ENCODE measurements at regions not wholly inside any gene's neighbourhood (a gene's known extent, or its start where the extent isn't known, plus 50 kb on each side); places are given as distances from the start of the nearest gene placed in this dataset.

- DNase-seq: no peak
These were observed 198.6 kb upstream of the SALL1 start for GRCh38 chr16:51349626-51350025.

- DNase-seq: no peak
These were observed 192.3 kb upstream of the SALL1 start for GRCh38 chr16:51343411-51343810.

DNA sequence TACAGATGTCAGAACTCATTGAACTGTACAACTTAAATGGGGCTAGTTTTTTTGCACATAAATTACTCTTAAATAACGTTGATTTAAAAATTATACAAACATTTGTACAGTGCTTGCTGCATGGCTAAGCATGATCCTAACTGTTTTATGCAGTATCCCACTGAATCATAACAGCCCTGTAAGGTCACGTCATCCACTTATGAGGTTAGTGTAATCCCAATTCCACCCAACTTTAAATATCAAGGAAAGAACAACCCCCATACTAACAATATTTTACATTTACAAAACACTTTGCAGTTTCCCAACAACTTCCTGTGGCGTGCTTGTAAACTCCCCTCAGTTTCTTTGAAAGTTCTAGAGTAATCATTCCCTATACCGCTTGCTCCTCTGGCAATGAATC, 190.1 kb upstream of the SALL1 start:
- no peak for DNase-seq

DNA sequence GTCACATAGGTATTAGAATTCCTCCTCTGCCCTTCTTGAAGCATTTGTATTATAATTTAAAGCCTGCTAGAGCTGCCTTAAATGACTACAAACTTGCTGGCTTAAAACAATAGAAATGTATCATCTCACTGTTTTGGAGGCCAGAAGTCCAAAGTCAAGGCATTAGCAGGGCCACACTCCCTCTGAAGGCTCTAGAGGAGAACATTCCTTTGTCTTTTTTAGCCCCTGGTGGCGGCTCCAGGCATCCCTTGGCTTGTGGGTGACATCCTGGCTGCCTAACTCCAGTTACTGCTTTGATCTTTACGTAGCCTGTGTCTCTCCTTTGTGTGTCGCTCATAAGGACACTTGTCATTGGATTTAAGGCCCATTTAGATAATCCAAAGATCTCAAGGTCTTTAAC, 186.6 kb upstream of the SALL1 start:
- no peak for DNase-seq

GRCh38 chr16:51328733-51329132, 177.7 kb upstream of the SALL1 start:
- DNase-seq: no peak

GRCh38 chr16:51327001-51327400, 175.9 kb upstream of the SALL1 start:
- DNase-seq: no peak

GRCh38 chr16:51326131-51326856, 175.2 kb upstream of the SALL1 start:
- no peak for DNase-seq

DNA sequence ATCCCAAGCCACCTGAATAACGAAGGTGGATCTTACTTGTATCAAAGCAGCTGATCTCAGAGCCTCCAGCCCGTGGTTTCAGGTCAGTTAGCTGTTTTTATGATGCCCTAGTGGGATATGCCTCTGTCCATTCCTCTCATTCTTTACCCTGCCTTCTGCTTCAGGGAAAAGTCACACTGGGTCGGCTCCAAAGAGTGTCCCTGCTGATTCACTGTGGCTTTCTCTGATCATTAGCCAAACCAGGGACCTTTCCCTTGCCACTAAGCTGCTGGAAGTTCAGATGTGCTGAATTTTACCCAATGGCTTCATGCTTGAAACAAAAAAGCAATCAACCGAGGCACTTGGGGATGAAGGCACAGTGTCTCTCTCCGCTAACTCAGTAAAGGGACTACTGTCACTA, 170.2 kb upstream of the SALL1 start:
- no peak for DNase-seq

DNA sequence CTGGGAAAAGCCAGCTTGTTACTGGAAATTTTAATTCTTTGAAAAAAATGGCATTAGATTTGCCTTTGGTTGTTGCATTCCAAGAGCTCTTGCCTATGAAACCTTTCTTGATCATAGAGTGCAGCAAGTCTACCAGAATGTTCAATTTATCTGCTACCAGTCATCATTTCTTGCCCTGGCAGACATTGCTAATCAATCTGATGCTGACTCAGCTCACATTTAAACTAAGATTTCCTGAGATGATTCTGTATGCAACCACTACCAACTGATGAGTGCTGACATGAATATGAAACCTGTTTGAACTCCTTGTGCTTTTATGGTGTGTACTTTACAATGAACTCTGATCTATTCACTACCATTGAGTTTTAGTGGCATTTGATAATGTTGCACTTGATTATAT, 166.5 kb upstream of the SALL1 start:
- no peak for DNase-seq

GRCh38 chr16:51313198-51313597, 162.1 kb upstream of the SALL1 start:
- DNase-seq: no peak

DNA sequence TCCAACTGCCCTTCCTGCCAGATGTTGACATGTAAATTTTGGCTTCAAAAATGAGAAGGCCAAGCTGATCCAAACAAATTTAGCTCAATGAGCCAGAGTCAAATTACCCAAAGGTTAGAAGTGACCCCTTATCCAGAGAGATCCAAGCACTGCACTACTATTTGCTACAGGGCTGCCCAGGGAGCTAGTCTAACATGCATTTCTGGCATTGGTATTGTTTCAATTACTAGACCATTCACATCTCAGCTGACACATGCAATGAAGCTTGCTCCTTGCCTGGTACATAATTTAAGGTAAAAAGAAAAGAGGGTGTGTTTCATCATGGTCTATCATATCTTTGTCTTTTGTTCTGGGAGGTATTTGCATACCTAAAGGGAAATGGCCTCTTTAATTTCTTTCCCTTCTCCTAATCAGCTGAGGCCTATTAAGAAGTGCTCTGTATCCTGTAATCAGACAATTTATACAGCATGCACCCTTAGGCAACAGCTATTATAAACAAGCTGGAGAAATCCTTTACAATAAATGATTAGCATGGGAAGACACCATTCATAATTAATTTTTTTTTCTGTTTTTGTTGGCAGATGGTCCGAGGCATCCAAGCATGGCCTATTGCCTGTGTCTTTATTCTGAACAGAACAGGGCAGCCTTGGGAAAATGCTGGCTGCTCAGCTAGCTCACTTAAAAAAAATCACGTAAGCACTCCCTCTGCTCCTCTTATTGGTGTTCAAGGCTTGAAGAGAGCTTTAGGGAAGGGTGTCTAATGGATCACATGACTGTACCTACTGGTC, 161.5 kb upstream of the SALL1 start:
- no peak for DNase-seq

GRCh38 chr16:51310159-51310558, 159.1 kb upstream of the SALL1 start:
- DNase-seq: no peak

- DNase-seq: no peak
These were observed 156.0 kb upstream of the SALL1 start for GRCh38 chr16:51306886-51307595.

- DNase-seq: no peak
These were observed 155.0 kb upstream of the SALL1 start for GRCh38 chr16:51306116-51306515.

DNA sequence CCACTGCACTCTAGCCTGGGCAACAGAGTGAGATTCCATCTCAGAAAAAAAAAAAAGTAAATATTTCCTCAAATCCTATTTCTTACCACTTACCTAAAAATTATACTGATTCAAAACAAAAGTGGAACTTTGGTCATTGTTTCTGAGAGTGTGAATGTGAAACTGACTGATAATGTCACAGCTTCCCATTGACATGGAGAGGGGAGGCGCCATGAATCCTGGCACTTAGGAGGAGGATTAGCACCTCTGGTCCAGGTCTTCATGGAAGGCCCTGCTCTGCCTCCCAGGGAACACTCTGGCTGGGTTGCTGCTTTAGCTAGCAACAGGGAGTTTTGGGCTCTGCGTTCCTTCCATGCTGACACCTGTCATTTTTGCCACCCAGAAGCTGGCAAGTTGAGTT, 154.3 kb upstream of the SALL1 start:
- no peak for DNase-seq

DNA sequence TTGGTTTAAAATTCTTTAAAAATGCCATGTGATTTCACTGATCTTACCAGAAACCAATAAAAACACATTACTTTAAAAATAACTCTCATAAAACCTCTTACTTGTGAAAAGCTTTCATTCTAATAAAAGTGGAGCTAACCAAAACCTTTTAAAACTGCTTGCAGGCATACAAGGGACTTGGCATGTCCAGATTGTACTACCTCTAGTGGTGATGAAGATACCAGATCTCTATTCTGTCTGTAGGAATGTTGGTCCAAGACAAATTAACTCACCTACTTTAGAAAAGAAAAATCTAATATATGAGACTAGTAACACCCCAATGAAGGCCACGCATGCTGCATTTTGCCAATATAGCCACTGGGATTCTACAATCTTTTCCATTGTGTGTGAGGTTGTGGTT, 151.0 kb upstream of the SALL1 start:
- DNase-seq: no peak

GRCh38 chr16:51298800-51299199, 147.7 kb upstream of the SALL1 start:
- DNase-seq: no peak

DNA sequence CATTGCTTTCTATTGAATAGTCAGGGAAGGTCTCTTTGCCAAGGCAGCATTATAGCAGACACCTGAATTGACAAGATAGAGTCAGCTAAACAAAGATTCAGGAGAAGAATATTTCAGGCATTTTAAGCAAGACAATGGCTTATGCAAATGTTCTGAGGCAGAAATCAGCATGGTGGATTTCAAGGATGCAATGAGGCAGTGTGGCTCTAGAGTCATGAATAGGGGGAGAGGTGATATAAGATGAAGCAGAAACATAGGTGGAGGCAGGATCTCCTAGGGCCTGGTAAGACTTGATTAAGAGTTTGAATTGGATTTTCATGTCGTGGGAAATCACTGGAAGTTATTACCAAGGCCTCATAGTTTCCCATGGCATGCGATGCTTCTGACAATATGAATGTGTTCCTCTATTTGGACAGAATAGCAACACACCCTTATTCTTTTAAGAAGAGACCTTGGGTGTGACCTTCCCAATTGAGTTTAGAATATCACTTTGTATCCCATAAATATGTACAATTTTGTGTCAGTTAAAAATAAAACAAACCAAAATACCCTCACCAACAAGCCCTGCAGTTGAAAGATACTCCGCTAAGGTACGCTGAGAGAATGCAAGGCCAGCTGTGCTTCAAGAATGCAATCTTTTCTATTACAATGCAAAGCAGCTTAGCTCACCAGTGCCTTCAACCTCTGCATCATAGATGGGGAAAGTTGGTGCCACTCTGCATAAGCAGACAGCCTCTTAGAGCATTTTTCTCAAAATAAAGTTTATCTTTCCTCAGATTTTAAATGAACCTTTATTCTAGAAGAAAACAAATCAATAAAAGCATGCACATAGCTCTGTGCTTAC, 139.6 kb upstream of the SALL1 start:
- no peak for DNase-seq

GRCh38 chr16:51289336-51289735, 138.3 kb upstream of the SALL1 start:
- DNase-seq: no peak

DNA sequence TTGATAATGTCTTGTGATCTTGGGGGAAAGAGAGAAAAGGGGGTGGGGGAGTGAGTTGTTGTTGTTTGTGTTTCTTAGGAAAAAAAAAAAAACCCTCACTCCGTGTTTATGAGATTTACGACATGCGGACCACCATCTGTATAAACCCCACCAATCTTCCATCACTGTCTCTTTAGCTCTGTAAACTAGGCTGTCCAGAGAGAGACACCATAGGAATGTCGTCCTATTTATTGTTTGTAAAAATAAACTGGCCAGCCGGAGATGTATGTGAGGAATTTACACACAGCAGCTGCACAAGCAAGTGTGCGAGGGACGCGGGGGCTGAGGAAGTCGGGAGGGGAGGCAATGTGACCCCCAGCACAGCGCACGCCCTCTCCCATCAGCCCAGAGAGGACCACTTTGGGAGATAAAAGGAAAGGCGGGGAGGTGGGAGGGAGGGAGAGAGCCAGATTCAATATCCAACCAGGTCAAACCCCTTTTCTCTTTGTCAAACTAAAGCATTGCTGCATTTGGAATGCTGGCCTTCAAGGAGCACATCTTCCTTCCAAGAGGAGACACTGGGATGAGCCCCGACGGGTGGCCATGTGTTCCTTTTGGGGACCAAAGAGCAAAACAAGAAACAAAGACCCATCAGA, 136.2 kb upstream of the SALL1 start:
- no peak for DNase-seq

- DNase-seq: no peak
These were observed 135.2 kb upstream of the SALL1 start for GRCh38 chr16:51286272-51286671.

GRCh38 chr16:51276336-51276735, 125.3 kb upstream of the SALL1 start:
- no peak for DNase-seq

DNA sequence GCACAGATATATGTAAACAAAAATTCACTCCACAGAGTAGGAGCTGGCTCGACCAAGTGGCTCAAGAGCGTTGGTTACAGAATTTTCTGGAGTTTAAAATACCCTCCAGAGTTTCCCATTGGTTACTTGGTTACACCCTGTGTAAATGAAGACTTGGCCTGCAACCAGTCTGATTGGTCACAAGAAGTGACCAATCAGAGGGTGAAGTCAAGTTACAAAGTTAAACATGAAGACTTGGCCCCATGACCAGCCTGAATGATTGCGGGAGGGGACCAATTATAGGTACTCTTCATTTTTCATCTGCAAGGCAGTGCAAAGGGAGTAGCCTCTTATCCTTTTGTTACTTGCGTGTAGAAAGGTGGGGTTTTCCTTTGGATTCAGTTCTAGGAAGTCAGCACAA, 121.3 kb upstream of the SALL1 start:
- DNase-seq: no peak

Data from CD4-positive, alpha-beta T cell treated with Interferon gamma for 1 hour (primary cell).